AG04450 (cell line): ENCODE measurements at regions not wholly inside any gene's neighbourhood (a gene's known extent, or its start where the extent isn't known, plus 50 kb on each side); places are given as distances from the start of the nearest gene placed in this dataset.

ENCODE experiments used
- CTCF ChIA-PET: fragments of 300-600, 350-600 bp; formaldehyde crosslinking; extraction: SDS; loops from one replicate; lab custom pipeline; 2022; ENCODE audit warnings: antibody characterized with exemption, inconsistent platforms; lab: Charles Lee
- POLR2A ChIA-PET: fragments of 350-600 bp; formaldehyde crosslinking; extraction: SDS; loops from one replicate; lab custom pipeline; 2021; ENCODE audit warnings: antibody characterized with exemption, inconsistent platforms; lab: Yijun Ruan, JAX
- DNase-seq: peaks from one replicate; pipeline ENCODE4 v3.0.0-alpha.2; 2011; ENCODE audit warnings: low read depth, low spot score
- H3K27ac ChIP-seq: one replicate; pipeline ENCODE4 v1.5.1; 2012; ENCODE audit warnings: low read depth, low read length, control low read depth
- H3K27me3 ChIP-seq: one replicate; pipeline ENCODE4 v1.6.0; 2012; ENCODE audit warnings: low read length; ENCODE audit not compliant: control insufficient read depth, insufficient read depth
- H3K4me3 ChIP-seq: 2 replicates; pipeline ENCODE4 v1.5.1; 2011; ENCODE audit warnings: mild to moderate bottlenecking, low read depth, low read length, control low read depth
- H3K9me3 ChIP-seq: 2 replicates; pipeline ENCODE4 v1.5.1; 2012; ENCODE audit warnings: low read length; ENCODE audit not compliant: control insufficient read depth, insufficient read depth
- CTCF ChIP-seq: IDR thresholded peaks from 2 replicates; pipeline ENCODE4 v1.5.1; 2011; ENCODE audit warnings: low read depth, low read length, control low read depth, inconsistent platforms

- POLR2A ChIA-PET = no interaction called here
- CTCF ChIA-PET = no interaction called here
These were observed 419.4 kb upstream of the CLINT1 start for GRCh38 chr5:158278216-158278925.

GRCh38 chr5:158277276-158277675 lies 418.3 kb upstream of the CLINT1 start:
- POLR2A ChIA-PET = no interaction called here
- no peak overlapping the region for H3K27ac ChIP-seq
- no peak for DNase-seq
- CTCF ChIA-PET = interaction anchor here (1.0 kb wide), 1 partner anchor 202 kb away, joined by 3 read pairs; no protein-coding TSS in a partner anchor
- no peak overlapping the region for H3K4me3 ChIP-seq
- no peak for TF ChIP-seq CTCF
- no peaks in the 10 kb centered on the region for H3K27me3 ChIP-seq
- H3K9me3 ChIP-seq = no peaks in the 10 kb centered on the region

More at GRCh38 chr5:158278216-158278925, 419.4 kb upstream of the CLINT1 start:
- Histone ChIP-seq H3K4me3 (no peak overlapping the region), H3K9me3 (no peaks in the 10 kb centered on the region), H3K27me3 (no peaks in the 10 kb centered on the region), H3K27ac (no peak overlapping the region)
- TF ChIP-seq CTCF = no peak
- no peak for DNase-seq

DNA sequence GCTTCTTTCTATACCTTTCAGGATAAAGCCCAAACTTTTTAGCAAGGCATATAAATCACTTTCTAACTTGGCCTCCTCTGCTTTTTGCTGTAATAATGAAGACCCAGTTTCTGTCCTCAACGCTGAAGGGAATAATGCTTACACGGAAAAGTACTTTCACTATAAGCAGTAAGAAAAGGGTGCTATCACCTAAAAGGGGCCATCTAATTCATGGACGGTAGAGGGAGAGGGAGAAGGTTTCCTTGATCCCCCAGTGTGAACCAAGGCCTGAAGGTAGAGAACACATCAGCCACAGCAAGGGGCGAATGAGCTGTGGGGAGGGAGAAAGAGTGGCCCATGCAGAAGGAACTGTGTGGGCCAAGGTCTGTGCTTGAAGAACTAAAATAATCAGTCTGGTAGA lies 417.7 kb upstream of the CLINT1 start:
- H3K4me3 ChIP-seq = no peak overlapping the region
- TF ChIP-seq CTCF = no peak
- ChIA-PET CTCF (interaction anchor here (1.0 kb wide), 1 partner anchor 202 kb away, joined by 3 read pairs; no protein-coding TSS in a partner anchor), POLR2A (no interaction called here)
- no peak overlapping the region for H3K27ac ChIP-seq
- no peaks in the 10 kb centered on the region for H3K27me3 ChIP-seq
- no peak for DNase-seq
- no peaks in the 10 kb centered on the region for H3K9me3 ChIP-seq

DNA sequence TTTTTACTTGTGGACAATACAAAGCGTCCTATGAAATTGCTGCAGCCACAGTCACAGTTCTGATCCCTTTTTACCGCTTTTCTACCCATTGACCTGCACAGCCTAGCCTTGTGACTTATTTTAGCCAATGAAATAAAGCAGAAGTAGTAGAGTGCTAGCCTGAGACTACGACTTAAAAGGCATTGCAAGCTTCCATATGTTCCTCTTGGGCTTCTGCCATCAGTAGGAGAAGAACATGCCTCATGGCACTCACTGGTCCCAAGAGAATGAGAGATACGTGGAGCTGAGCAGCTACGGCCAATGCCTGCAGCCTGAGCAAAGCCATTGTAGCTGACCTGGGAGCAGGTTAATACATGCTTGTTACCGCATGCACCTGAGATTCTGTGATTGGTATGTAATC lies 416.6 kb upstream of the CLINT1 start:
- no peaks in the 10 kb centered on the region for H3K9me3 ChIP-seq
- no peak for TF ChIP-seq CTCF
- H3K27ac ChIP-seq = no peak overlapping the region
- no peak for DNase-seq
- CTCF ChIA-PET = no interaction called here
- H3K27me3 ChIP-seq = no peaks in the 10 kb centered on the region
- POLR2A ChIA-PET = no interaction called here
- no peak overlapping the region for H3K4me3 ChIP-seq

DNA sequence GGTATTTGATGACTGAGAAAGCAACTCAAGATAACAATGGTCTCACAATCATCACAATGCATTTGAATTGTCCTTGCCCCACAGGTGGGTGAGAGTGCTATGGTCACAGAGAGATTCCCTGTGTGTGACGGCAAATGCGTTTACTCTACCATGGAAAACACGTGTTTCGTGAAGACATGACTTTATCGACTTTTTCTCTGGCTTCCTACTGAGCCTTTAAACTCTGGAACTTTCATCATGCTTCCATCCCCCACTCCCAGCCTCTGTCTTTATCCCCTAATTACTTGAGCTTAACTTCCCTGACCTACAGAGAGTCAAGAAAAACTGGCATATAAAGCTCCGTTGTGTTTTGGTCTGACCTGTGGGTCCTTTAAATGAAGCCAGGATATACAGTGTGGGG lies 414.1 kb upstream of the CLINT1 start:
- TF ChIP-seq CTCF = no peak
- ChIA-PET CTCF (no interaction called here), POLR2A (no interaction called here)
- no peak overlapping the region for H3K27ac ChIP-seq
- H3K27me3 ChIP-seq = no peaks in the 10 kb centered on the region
- no peak overlapping the region for H3K4me3 ChIP-seq
- DNase-seq = no peak
- no peaks in the 10 kb centered on the region; the same call in 1 of the 2 replicates for H3K9me3 ChIP-seq
